HCT116 (cell line): ENCODE measurements at regions not wholly inside any gene's neighbourhood (a gene's known extent, or its start where the extent isn't known, plus 50 kb on each side); places are given as distances from the start of the nearest gene placed in this dataset.
"Not testable (repeated sequence)": the region's sequence is repeated elsewhere in the genome, so short reads cannot be mapped to it uniquely, and the experiment has no call there.

Source experiments
- ATAC-seq: fragments of 200-7000 bp; cut with Tn5 transposase; 2 replicates; pipeline ENCODE4 v1.9.1; 2020; ENCODE audit warnings: mild to moderate bottlenecking, moderate library complexity
- BruUV-seq: library from RNA; stranded (reverse); fragments of 400-500 nt; replicated peaks from 2 replicates; lab custom pipeline; 2021; lab: Mats Ljungman, UMichigan
- CTCF ChIA-PET: fragments of 300-600 bp; sonication (Branson Sonifier 250); formaldehyde crosslinking; loops from one replicate; lab custom pipeline; 2021; ENCODE audit warnings: antibody characterized with exemption; lab: Charles Lee
- POLR2A ChIA-PET: fragments of 300-600, 350-600 bp; sonication (Branson Sonifier 250); formaldehyde crosslinking; loops from one replicate; lab custom pipeline; 2021; ENCODE audit warnings: antibody characterized with exemption; lab: Charles Lee
- RAD21 ChIA-PET, 2 experiments: fragments of 300-600 bp; sonication (Branson Sonifier 250); formaldehyde crosslinking; loops; one replicate each; lab custom pipeline; 2023; ENCODE audit warnings: low total read pairs in 2 of 2; ENCODE audit not compliant: uncharacterized antibody in 2 of 2, unreplicated experiment in 2 of 2, low non-redundant PET in 1 of 2; lab: Charles Lee
- DNase-seq: peaks from one replicate; pipeline ENCODE4 v3.0.0-alpha.2; 2010; ENCODE audit warnings: low read depth, low spot score
- H2AFZ ChIP-seq: fragments of 200-600 bp; shearing (Covaris generic), sonication (generic); 2 replicates; pipeline ENCODE4 v1.6.1; 2017; ENCODE audit warnings: low read depth, mixed run types, mixed read lengths, antibody characterized with exemption, low read length; ENCODE audit not compliant: poor library complexity, severe bottlenecking
- H3K27ac ChIP-seq: 2 replicates; pipeline ENCODE4 v1.5.1; 2012; ENCODE audit warnings: low read depth, low read length
- H3K27me3 ChIP-seq: fragments of 200-600 bp; sonication (generic); 2 replicates; pipeline ENCODE4 v1.6.1; 2016; ENCODE audit warnings: mixed run types, low read length, mixed read lengths; ENCODE audit not compliant: insufficient read depth
- H3K36me3 ChIP-seq, 2 experiments: fragments of 200-500 bp in 1 of 2; fragments of 200-600 bp in 1 of 2; sonication (Bioruptor generic) in 1 of 2; sonication (generic) in 1 of 2; 2 replicates each; pipeline versions ENCODE4 v1.5.1 to v1.6.1; 2014 to 2016; ENCODE audit warnings: low read length in 2 of 2, inconsistent platforms in 1 of 2, mixed read lengths in 1 of 2, mixed run types in 1 of 2; ENCODE audit not compliant: insufficient read depth in 2 of 2, control insufficient read depth in 1 of 2
- H3K4me1 ChIP-seq, 2 experiments: fragments of 200-600 bp in 1 of 2; sonication (generic) in 1 of 2; 2 replicates each; pipeline versions ENCODE4 v1.5.1 to v1.6.1; 2012 to 2017; ENCODE audit warnings: low read length in 2 of 2, inconsistent platforms in 1 of 2, mild to moderate bottlenecking in 1 of 2, mixed read lengths in 1 of 2, mixed run types in 1 of 2, moderate library complexity in 1 of 2; ENCODE audit not compliant: insufficient read depth in 2 of 2, control insufficient read depth in 1 of 2
- H3K4me2 ChIP-seq: fragments of 200-600 bp; sonication (generic); 2 replicates; pipeline ENCODE4 v1.6.1; 2017; ENCODE audit warnings: mixed run types, low read length, mixed read lengths
- H3K4me3 ChIP-seq, 2 experiments: fragments of 200-600 bp in 1 of 2; sonication (generic) in 1 of 2; replicated peaks in 1 of 2; 2 replicates each; pipeline ENCODE4 v1.5.1; 2011 to 2016; ENCODE audit warnings: low read length in 2 of 2, control low read depth in 1 of 2, low read depth in 1 of 2, mild to moderate bottlenecking in 1 of 2, mixed read lengths in 1 of 2, mixed run types in 1 of 2
- H3K79me2 ChIP-seq: fragments of 200-600 bp; sonication (generic); 2 replicates; pipeline ENCODE4 v1.6.1; 2017; ENCODE audit warnings: mild to moderate bottlenecking, mixed run types, low read length, moderate library complexity, mixed read lengths; ENCODE audit not compliant: insufficient read depth
- H3K9ac ChIP-seq: fragments of 200-600 bp; sonication (generic); 2 replicates; pipeline ENCODE4 v1.6.1; 2016; ENCODE audit warnings: low read length, mixed read lengths
- H3K9me2 ChIP-seq: fragments of 200-600 bp; sonication (generic), shearing (Covaris generic); 2 replicates; pipeline ENCODE4 v1.6.1; 2017; ENCODE audit warnings: mixed run types, mild to moderate bottlenecking, moderate library complexity; ENCODE audit not compliant: insufficient read depth
- H3K9me3 ChIP-seq, 2 experiments: fragments of 200-500 bp in 1 of 2; fragments of 200-600 bp in 1 of 2; sonication (Bioruptor generic) in 1 of 2; sonication (generic) in 1 of 2; 2 replicates each; pipeline ENCODE4 v1.6.1; 2014 to 2017; ENCODE audit warnings: low read length in 2 of 2, mixed read lengths in 2 of 2, inconsistent platforms in 1 of 2, low read depth in 1 of 2, mild to moderate bottlenecking in 1 of 2, mixed run types in 1 of 2, moderate library complexity in 1 of 2; ENCODE audit not compliant: control insufficient read depth in 1 of 2, insufficient read depth in 1 of 2
- H4K20me1 ChIP-seq: fragments of 200-600 bp; sonication (generic), shearing (Covaris generic); 2 replicates; pipeline ENCODE4 v1.6.1; 2017; ENCODE audit warnings: mixed run types, mild to moderate bottlenecking, moderate library complexity; ENCODE audit not compliant: insufficient read depth
- intact Hi-C: fragments of 100-400 bp; cut with micrococcal nuclease; formaldehyde crosslinking; loops from 2 replicates; pipeline ENCODE4 v1.10.0; 2022

DNA sequence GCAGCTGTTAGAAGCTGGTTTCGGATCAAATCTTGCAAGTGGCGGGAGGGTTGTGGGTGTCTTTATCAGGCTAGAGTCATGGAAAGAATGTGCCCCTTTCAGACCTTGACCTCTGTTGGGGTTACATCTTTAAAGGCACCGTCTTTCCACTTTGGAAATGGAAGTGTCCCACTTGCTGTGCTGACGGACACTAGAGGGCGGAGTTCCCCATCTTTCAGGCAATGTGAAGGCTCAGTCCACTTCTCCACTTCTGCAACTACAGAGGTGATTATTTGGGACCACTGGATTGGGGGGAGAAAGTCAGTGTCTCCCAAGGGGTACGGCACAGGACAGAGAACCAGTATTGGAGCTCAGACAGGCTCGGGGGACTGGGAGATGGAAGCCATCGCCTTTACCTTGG, 3990.7 kb upstream of the TPTE start:
- H3K9me2 ChIP-seq, RAD21 ChIA-PET, POLR2A ChIA-PET, H3K4me2 ChIP-seq, H3K36me3 ChIP-seq, H3K27ac ChIP-seq, H3K4me3 ChIP-seq, CTCF ChIA-PET, intact Hi-C loops, H3K4me1 ChIP-seq, H3K27me3 ChIP-seq, DNase-seq, H3K79me2 ChIP-seq, H3K9me3 ChIP-seq, H2AFZ ChIP-seq, BruUV-seq, H3K9ac ChIP-seq, H4K20me1 ChIP-seq: not testable (repeated sequence)
- peak; percentile 80 for ATAC-seq

DNA sequence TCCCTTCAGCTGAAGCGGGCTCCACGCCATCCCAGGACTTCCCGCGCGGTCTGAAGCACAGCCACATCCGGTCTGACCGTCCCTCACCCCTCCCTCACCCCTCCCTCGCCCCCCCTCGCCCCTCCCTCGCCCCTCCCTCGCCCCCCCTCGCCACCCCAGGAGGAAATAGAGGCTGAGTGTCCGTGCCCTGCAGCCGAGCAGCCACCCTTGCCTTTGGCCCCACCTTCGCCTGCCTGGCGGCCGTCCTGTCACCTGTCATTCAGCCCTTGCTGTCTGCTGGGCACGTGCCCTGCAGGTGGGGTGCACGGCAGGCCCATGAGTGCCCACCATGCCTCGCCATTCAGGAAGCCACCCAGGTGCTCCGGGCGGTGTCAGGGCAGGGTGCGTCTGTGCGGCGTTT, 3988.1 kb upstream of the TPTE start:
- H3K27me3 ChIP-seq, H2AFZ ChIP-seq, H3K4me1 ChIP-seq, RAD21 ChIA-PET, H3K4me2 ChIP-seq, H3K9me2 ChIP-seq, H4K20me1 ChIP-seq, DNase-seq, ATAC-seq, BruUV-seq, H3K9ac ChIP-seq, CTCF ChIA-PET, H3K4me3 ChIP-seq, POLR2A ChIA-PET, H3K9me3 ChIP-seq, intact Hi-C loops, H3K79me2 ChIP-seq, H3K36me3 ChIP-seq, H3K27ac ChIP-seq: not testable (repeated sequence)

DNA sequence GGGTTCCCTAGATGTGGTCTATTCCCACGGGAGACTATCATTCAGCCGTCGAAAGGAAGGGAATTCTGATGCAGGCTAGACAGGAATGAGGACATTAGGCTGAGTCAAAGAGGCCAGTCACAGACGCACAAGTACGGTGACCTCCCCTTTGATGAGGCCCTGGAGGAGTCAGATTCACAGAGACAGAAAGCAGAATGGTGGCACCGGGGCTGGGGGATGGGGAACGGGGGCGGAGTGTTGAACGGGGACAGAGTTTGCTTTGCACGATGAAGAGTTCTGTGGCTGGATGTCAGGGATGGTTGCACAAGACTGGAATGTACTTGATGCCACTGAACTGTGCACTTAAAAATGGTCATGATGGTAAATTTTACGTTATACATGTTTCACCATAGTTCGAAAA, 3983.1 kb upstream of the TPTE start:
- H3K9ac ChIP-seq, H3K27ac ChIP-seq, H2AFZ ChIP-seq, DNase-seq, RAD21 ChIA-PET, BruUV-seq, H3K4me3 ChIP-seq, H3K79me2 ChIP-seq, CTCF ChIA-PET, H3K4me2 ChIP-seq, H3K36me3 ChIP-seq, H4K20me1 ChIP-seq, intact Hi-C loops, H3K4me1 ChIP-seq, H3K9me3 ChIP-seq, H3K9me2 ChIP-seq, ATAC-seq, POLR2A ChIA-PET, H3K27me3 ChIP-seq: not testable (repeated sequence)

DNA sequence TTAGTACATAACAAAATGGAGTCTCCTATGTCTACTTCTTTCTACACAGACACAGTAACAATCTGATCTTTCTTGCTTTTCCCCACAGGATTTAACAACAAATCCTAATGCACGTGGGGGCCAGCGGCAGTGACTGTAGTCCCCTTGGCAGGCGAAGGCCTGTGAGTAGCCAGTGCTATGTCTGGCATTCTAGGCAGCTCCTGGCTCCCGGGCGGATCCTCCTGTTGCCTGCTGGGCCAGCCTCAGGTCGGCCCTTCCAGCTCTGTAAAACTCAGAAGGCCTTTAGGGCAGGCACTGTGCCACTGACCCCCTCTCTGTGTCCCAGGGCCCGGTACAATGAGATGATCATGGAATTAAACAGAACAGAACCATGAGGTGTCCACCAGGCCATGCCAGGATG, 3981.7 kb upstream of the TPTE start:
- H3K27me3 ChIP-seq, H3K4me2 ChIP-seq, H3K79me2 ChIP-seq, RAD21 ChIA-PET, DNase-seq, H3K36me3 ChIP-seq, H3K4me1 ChIP-seq, intact Hi-C loops, H3K9me3 ChIP-seq, H2AFZ ChIP-seq, H4K20me1 ChIP-seq, H3K4me3 ChIP-seq, ATAC-seq, BruUV-seq, POLR2A ChIA-PET, H3K9me2 ChIP-seq, H3K27ac ChIP-seq, H3K9ac ChIP-seq, CTCF ChIA-PET: not testable (repeated sequence)

DNA sequence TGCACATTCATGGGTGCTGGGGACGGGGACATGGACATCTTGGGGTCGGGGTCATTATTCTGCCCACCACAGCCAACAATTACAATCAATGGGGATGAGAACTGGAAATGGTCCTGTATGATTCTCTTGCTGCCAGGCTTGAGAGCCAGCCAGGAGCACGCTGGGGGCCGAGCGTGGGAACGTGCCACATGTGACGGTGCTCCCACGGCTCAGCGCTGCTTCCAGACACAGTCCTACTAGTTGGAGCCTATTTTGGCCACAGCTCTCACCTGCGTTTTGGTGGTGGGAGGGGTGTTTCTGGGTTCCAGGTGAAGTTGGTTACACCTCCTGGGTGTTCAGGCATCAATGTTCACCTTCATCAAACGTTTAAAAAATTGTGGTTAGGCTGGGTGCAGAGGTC, 3980.3 kb upstream of the TPTE start:
- H3K27ac ChIP-seq, H3K36me3 ChIP-seq, H3K4me2 ChIP-seq, intact Hi-C loops, CTCF ChIA-PET, POLR2A ChIA-PET, H3K27me3 ChIP-seq, H3K9me2 ChIP-seq, ATAC-seq, DNase-seq, H4K20me1 ChIP-seq, H3K4me1 ChIP-seq, BruUV-seq, H3K79me2 ChIP-seq, H3K9me3 ChIP-seq, H3K4me3 ChIP-seq, H2AFZ ChIP-seq, RAD21 ChIA-PET, H3K9ac ChIP-seq: not testable (repeated sequence)
